H1 (cell line): ENCODE measurements at regions not wholly inside any gene's neighbourhood (a gene's known extent, or its start where the extent isn't known, plus 50 kb on each side); places are given as distances from the start of the nearest gene placed in this dataset.

ENCODE experiments used
- CTCF ChIA-PET: fragments of 300-600 bp; sonication (Branson Sonifier 250); formaldehyde crosslinking; loops from one replicate; lab custom pipeline; 2021; ENCODE audit not compliant: partially characterized antibody; lab: Charles Lee
- POLR2A ChIA-PET: fragments of 300-600 bp; sonication (Branson Sonifier 250); formaldehyde crosslinking; loops from one replicate; lab custom pipeline; 2021; ENCODE audit warnings: inconsistent platforms; ENCODE audit not compliant: partially characterized antibody; lab: Charles Lee
- DNase-seq, 2 experiments: peaks; one replicate each; pipeline versions ENCODE4 v3.0.0 to v3.0.0-alpha.2; 2010 to 2022; ENCODE audit warnings: low spot score in 2 of 2, low read depth in 1 of 2, mixed read lengths in 1 of 2
- FAIRE-seq: peaks from 2 replicates; lab custom pipeline; 2011; peaks lifted over from hg19 to GRCh38; lab: Jason Lieb, UNC
- H2AFZ ChIP-seq: 2 replicates; pipeline ENCODE4 v1.8.1; 2012; ENCODE audit warnings: low read length, inconsistent platforms
- H2AK5ac ChIP-seq: 2 replicates; pipeline ENCODE4 v1.6.1; 2013; ENCODE audit warnings: low read depth, low read length
- H2BK120ac ChIP-seq: replicated peaks from 2 replicates; pipeline ENCODE3; 2013; ENCODE audit warnings: low read depth, low read length, inconsistent platforms
- H2BK12ac ChIP-seq: 2 replicates; pipeline ENCODE4 v1.6.1; 2013; ENCODE audit warnings: low read depth, low read length
- H2BK15ac ChIP-seq: 2 replicates; pipeline ENCODE4 v1.6.1; 2013; ENCODE audit warnings: low read length
- H2BK20ac ChIP-seq: 2 replicates; pipeline ENCODE4 v1.6.1; 2013; ENCODE audit warnings: low read length
- H2BK5ac ChIP-seq: 2 replicates; pipeline ENCODE4 v1.6.1; 2013; ENCODE audit warnings: low read depth, low read length
- H3K14ac ChIP-seq: 2 replicates; pipeline ENCODE4 v1.6.1; 2013; ENCODE audit warnings: inconsistent platforms; ENCODE audit not compliant: insufficient read length
- H3K18ac ChIP-seq: 2 replicates; pipeline ENCODE4 v1.6.1; 2013; ENCODE audit warnings: low read length; ENCODE audit errors: extremely low read depth
- H3K23ac ChIP-seq: 2 replicates; pipeline ENCODE4 v1.6.1; 2013; ENCODE audit warnings: inconsistent platforms; ENCODE audit not compliant: insufficient read length
- H3K23me2 ChIP-seq: 2 replicates; pipeline ENCODE4 v1.6.1; 2013; ENCODE audit warnings: low read depth, low read length
- H3K27ac ChIP-seq: 2 replicates; pipeline ENCODE4 v1.6.1; 2011; ENCODE audit warnings: low read depth, low read length, inconsistent platforms
- H3K27me3 ChIP-seq, 4 experiments: replicated peaks in 1 of 4; 1 replicate in 1 of 4; 2 replicates in 3 of 4; pipeline versions ENCODE4 v1.6.1 to v1.8.1; 2011 to 2013; ENCODE audit warnings: low read length in 3 of 4, mild to moderate bottlenecking in 3 of 4, inconsistent platforms in 2 of 4, mixed read lengths in 2 of 4, moderate library complexity in 1 of 4; ENCODE audit not compliant: control insufficient read depth in 3 of 4, insufficient read depth in 3 of 4; ENCODE audit errors: extremely low read depth in 1 of 4
- H3K36me3 ChIP-seq, 4 experiments: 2 replicates each; pipeline versions ENCODE4 v1.6.1 to v1.8.1; 2011 to 2013; ENCODE audit warnings: mild to moderate bottlenecking in 4 of 4, low read length in 3 of 4, moderate library complexity in 2 of 4, control low read depth in 1 of 4, inconsistent platforms in 1 of 4; ENCODE audit not compliant: insufficient read depth in 4 of 4, control insufficient read depth in 2 of 4
- H3K4ac ChIP-seq: replicated peaks from 2 replicates; pipeline ENCODE3; 2013; ENCODE audit warnings: low read length, low read depth, mixed read lengths, inconsistent platforms; ENCODE audit not compliant: insufficient read length
- H3K4me1 ChIP-seq, 4 experiments: replicated peaks in 1 of 4; 1 replicate in 1 of 4; 2 replicates in 3 of 4; pipeline versions ENCODE4 v1.6.1 to v1.8.1; 2011 to 2013; ENCODE audit warnings: low read length in 3 of 4, inconsistent platforms in 2 of 4, mixed read lengths in 1 of 4; ENCODE audit not compliant: insufficient read depth in 4 of 4, control insufficient read depth in 3 of 4
- H3K4me2 ChIP-seq, 2 experiments: 2 replicates each; pipeline versions ENCODE4 v1.6.1 to v1.8.1; 2011 to 2013; ENCODE audit warnings: low read depth in 2 of 2, low read length in 2 of 2, control low read depth in 1 of 2, inconsistent platforms in 1 of 2, mild to moderate bottlenecking in 1 of 2; ENCODE audit not compliant: insufficient read depth in 1 of 2
- H3K4me3 ChIP-seq, 4 experiments: fragments of 200-600, 300-600 bp in 1 of 4; sonication (generic), shearing (Covaris generic), sonication (Bioruptor Twin) in 1 of 4; 2 replicates each; pipeline versions ENCODE4 v1.5.1 to v1.8.1; 2011 to 2016; ENCODE audit warnings: low read length in 4 of 4, low read depth in 3 of 4, control low read depth in 2 of 4, inconsistent platforms in 2 of 4, mild to moderate bottlenecking in 2 of 4, mixed read lengths in 1 of 4, moderate library complexity in 1 of 4; ENCODE audit not compliant: insufficient read depth in 2 of 4; ENCODE audit errors: extremely low read depth in 1 of 4
- H3K56ac ChIP-seq: replicated peaks from 2 replicates; pipeline ENCODE3; 2013; ENCODE audit warnings: low read depth, mild to moderate bottlenecking, mixed read lengths, low read length, inconsistent platforms; ENCODE audit not compliant: insufficient read length
- H3K79me1 ChIP-seq: 2 replicates; pipeline ENCODE4 v1.6.1; 2013; ENCODE audit warnings: low read depth, low read length, control low read depth
- H3K79me2 ChIP-seq, 2 experiments: 2 replicates each; pipeline versions ENCODE4 v1.6.1 to v1.8.1; 2012 to 2013; ENCODE audit warnings: low read length in 2 of 2, mild to moderate bottlenecking in 2 of 2, inconsistent platforms in 1 of 2; ENCODE audit not compliant: insufficient read depth in 2 of 2, control insufficient read depth in 1 of 2
- H3K9ac ChIP-seq, 4 experiments: replicated peaks in 1 of 4; 1 replicate in 1 of 4; 2 replicates in 3 of 4; pipeline versions ENCODE4 v1.6.1 to v1.8.1; 2011 to 2013; ENCODE audit warnings: low read depth in 3 of 4, low read length in 3 of 4, control low read depth in 2 of 4, mild to moderate bottlenecking in 2 of 4, moderate library complexity in 2 of 4, inconsistent platforms in 1 of 4; ENCODE audit errors: extremely low read depth in 1 of 4
- H3K9me3 ChIP-seq, 2 experiments: 2 replicates each; pipeline versions ENCODE4 v1.6.1 to v1.8.1; 2012 to 2013; ENCODE audit warnings: mild to moderate bottlenecking in 2 of 2, moderate library complexity in 2 of 2, control low read depth in 1 of 2, inconsistent platforms in 1 of 2, low read depth in 1 of 2, low read length in 1 of 2, mixed read lengths in 1 of 2; ENCODE audit not compliant: insufficient read depth in 2 of 2
- H4K20me1 ChIP-seq, 2 experiments: replicated peaks in 1 of 2; 2 replicates each; pipeline versions ENCODE3 to v1.8.1; 2011 to 2013; ENCODE audit warnings: inconsistent platforms in 2 of 2, low read length in 2 of 2, mild to moderate bottlenecking in 1 of 2; ENCODE audit not compliant: insufficient read depth in 2 of 2, control insufficient read depth in 1 of 2
- H4K5ac ChIP-seq: 2 replicates; pipeline ENCODE4 v1.6.1; 2013; ENCODE audit warnings: low read length, low read depth, mixed read lengths, inconsistent platforms; ENCODE audit not compliant: insufficient read length
- H4K8ac ChIP-seq: 2 replicates; pipeline ENCODE4 v1.8.0; 2013; ENCODE audit warnings: mild to moderate bottlenecking, moderate library complexity, low read length, inconsistent platforms; ENCODE audit not compliant: insufficient read depth; ENCODE audit errors: extremely low read depth
- H4K91ac ChIP-seq: replicated peaks from 2 replicates; pipeline ENCODE3; 2013; ENCODE audit warnings: low read length, mixed read lengths, inconsistent platforms; ENCODE audit not compliant: insufficient read length
- CREB1 ChIP-seq: IDR thresholded peaks from 2 replicates; pipeline ENCODE4 v1.6.1; 2012; ENCODE audit warnings: inconsistent platforms
- SRF ChIP-seq: IDR thresholded peaks from 2 replicates; pipeline ENCODE4 v1.6.1; 2011; ENCODE audit warnings: mild to moderate bottlenecking, low read depth, low read length, moderate library complexity
- WGBS, 2 experiments: shearing (Covaris generic) in 1 of 2; methylation state at CpG; one replicate each; pipeline versions ENCODE4 v1.1.6 to v1.1.7; 2013 to 2015; ENCODE audit warnings: low lambda C conversion rate in 2 of 2, mixed read lengths in 2 of 2, inconsistent platforms in 1 of 2, low coverage in 1 of 2, missing lambda C conversion rate in 1 of 2; ENCODE audit not compliant: insufficient replicate concordance in 2 of 2, insufficient coverage in 1 of 2, insufficient read length in 1 of 2; ENCODE audit errors: extremely low coverage in 1 of 2, missing lambda C conversion rate in 1 of 2; 5-methylcytosine and 5-hydroxymethylcytosine counted together

- CTCF ChIA-PET = interaction anchor here (0.6 to 1.1 kb wide), 2 partner anchors 19 to 80 kb away, joined by 3 read pairs; no protein-coding TSS in a partner anchor
- Histone ChIP-seq H2BK120ac (no peak overlapping the region), H3K56ac (no peak overlapping the region), H2BK12ac (no peak overlapping the region), H2BK15ac (no peak overlapping the region), H3K18ac (no peak overlapping the region), H3K9me3 (no peaks in the 10 kb centered on the region), H2AK5ac (no peak overlapping the region), H3K79me1 (no peaks in the 10 kb centered on the region), H3K27me3 (no peaks in the 10 kb centered on the region), H2AFZ (no peak overlapping the region), H2BK20ac (no peak overlapping the region), H4K20me1 (no peaks in the 10 kb centered on the region), H3K9ac (no peak overlapping the region), H3K23me2 (no peaks in the 10 kb centered on the region), H3K4me1 (no peaks in the 10 kb centered on the region), H4K91ac (no peak overlapping the region), H3K23ac (no peak overlapping the region), H2BK5ac (no peak overlapping the region), H3K14ac (no peak overlapping the region), H3K27ac (no peak overlapping the region), H3K79me2 (no peaks in the 10 kb centered on the region), H3K4me2 (no peak overlapping the region), H3K4ac (no peak overlapping the region), H4K5ac (no peak overlapping the region), H3K36me3 (no peaks in the 10 kb centered on the region), H4K8ac (no peak overlapping the region), H3K4me3 (no peak overlapping the region)
- no peak for TF ChIP-seq CREB1
- no peak for TF ChIP-seq SRF
- DNase-seq = no peak
- 88% methylated on average over 2 of the region's 2 CpGs; no CpG with 5 or more reads in 1 of the 2 experiments for WGBS, 2 experiments
- no peak for FAIRE-seq
- POLR2A ChIA-PET = no interaction called here
These were observed 198.5 kb upstream of the ITGA4 start for GRCh38 chr2:181258720-181259119.
